GM23248 (cell line): ENCODE measurements at regions not wholly inside any gene's neighbourhood (a gene's known extent, or its start where the extent isn't known, plus 50 kb on each side); places are given as distances from the start of the nearest gene placed in this dataset.

Source experiments
- DNase-seq: peaks from one replicate; pipeline ENCODE4 v3.0.0-alpha.2; 2015
- H2AFZ ChIP-seq: fragments of 200-600 bp; sonication (generic); 2 replicates; pipeline ENCODE4 v1.6.1; 2016; ENCODE audit warnings: antibody characterized with exemption
- H3F3A ChIP-seq: fragments of 200-600 bp; sonication (generic); 2 replicates; pipeline ENCODE4 v1.6.1; 2016; ENCODE audit warnings: mild to moderate bottlenecking, antibody characterized with exemption, mixed run types; ENCODE audit not compliant: insufficient read depth
- H3K27ac ChIP-seq: fragments of 200-600 bp; sonication (generic); 2 replicates; pipeline ENCODE4 v1.5.1; 2016; ENCODE audit warnings: mild to moderate bottlenecking
- H3K27me3 ChIP-seq: fragments of 200-600 bp; sonication (generic); replicated peaks from 2 replicates; pipeline ENCODE4 v1.6.1; 2016; ENCODE audit warnings: mild to moderate bottlenecking; ENCODE audit not compliant: insufficient read depth
- H3K36me3 ChIP-seq: fragments of 200-600 bp; sonication (generic); 2 replicates; pipeline ENCODE4 v1.6.1; 2016; ENCODE audit warnings: low read depth, mild to moderate bottlenecking
- H3K4me1 ChIP-seq: fragments of 200-600 bp; sonication (generic); 2 replicates; pipeline ENCODE4 v1.6.1; 2016; ENCODE audit warnings: mild to moderate bottlenecking; ENCODE audit not compliant: insufficient read depth
- H3K4me2 ChIP-seq: fragments of 200-600 bp; sonication (generic); one replicate; pipeline ENCODE4 v1.6.1; 2016; ENCODE audit warnings: mild to moderate bottlenecking; ENCODE audit not compliant: unreplicated experiment
- H3K4me3 ChIP-seq: fragments of 200-600 bp; sonication (generic); 2 replicates; pipeline ENCODE4 v1.5.1; 2016; ENCODE audit warnings: mild to moderate bottlenecking
- H3K79me2 ChIP-seq: fragments of 200-600 bp; sonication (generic); 2 replicates; pipeline ENCODE4 v1.6.1; 2016; ENCODE audit warnings: mild to moderate bottlenecking; ENCODE audit not compliant: insufficient read depth
- H3K9ac ChIP-seq: fragments of 200-600 bp; sonication (generic); 2 replicates; pipeline ENCODE4 v1.6.1; 2016; ENCODE audit warnings: mild to moderate bottlenecking
- H3K9me2 ChIP-seq: fragments of 200-600 bp; sonication (generic); 2 replicates; pipeline ENCODE4 v1.6.1; 2016; ENCODE audit warnings: mixed run types, mild to moderate bottlenecking, moderate library complexity; ENCODE audit not compliant: insufficient read depth
- H3K9me3 ChIP-seq: fragments of 200-600 bp; sonication (generic); one replicate; pipeline ENCODE4 v1.6.1; 2017; ENCODE audit warnings: low read depth
- H4K20me1 ChIP-seq: fragments of 200-600 bp; sonication (generic); 2 replicates; pipeline ENCODE4 v1.6.0; 2016; ENCODE audit not compliant: insufficient read depth
- EZH2 ChIP-seq: fragments of 200-600 bp; sonication (generic); IDR thresholded peaks from 2 replicates; pipeline ENCODE4 v1.6.1; 2018; ENCODE audit warnings: antibody characterized with exemption, mild to moderate bottlenecking; ENCODE audit not compliant: insufficient read depth, poor library complexity, severe bottlenecking
- EZH2phosphoT487 ChIP-seq: fragments of 200-600 bp; sonication (generic); IDR thresholded peaks from 2 replicates; pipeline ENCODE4 v1.6.1; 2018; ENCODE audit warnings: antibody characterized with exemption, moderate library complexity, mild to moderate bottlenecking, low read depth; ENCODE audit not compliant: insufficient read depth
- WGBS, 2 experiments: methylation state at CpG; one replicate each; pipeline ENCODE4 v1.1.6; 2015 to 2017; ENCODE audit warnings: low lambda C conversion rate in 2 of 2, low coverage in 1 of 2; ENCODE audit errors: missing lambda C conversion rate in 2 of 2; 5-methylcytosine and 5-hydroxymethylcytosine counted together
- in situ Hi-C: fragments of 300-500 bp; cut with MboI; formaldehyde crosslinking; loops from 2 replicates; pipeline ENCODE4 v1.15.0; 2020

DNA sequence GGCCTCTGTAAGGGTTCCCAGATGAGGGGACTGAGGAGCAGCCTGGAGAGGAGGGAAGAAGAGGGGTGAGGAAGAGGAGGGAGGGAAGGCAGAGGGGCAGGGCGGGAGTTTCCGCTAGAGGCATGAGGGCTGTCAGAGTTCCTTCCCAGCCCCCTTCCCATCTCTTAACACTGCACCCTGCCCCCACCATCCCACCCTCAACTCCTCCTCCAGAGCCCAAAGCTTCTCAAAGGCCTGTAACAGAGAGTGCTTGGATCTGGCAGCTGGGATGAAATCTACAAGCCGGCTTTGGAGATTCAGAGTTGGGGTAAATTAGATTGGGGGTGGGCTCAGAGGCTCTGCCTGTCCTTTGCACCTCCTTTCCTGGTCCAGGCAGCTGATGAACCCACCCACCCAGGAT is 57.3 kb upstream of the DLX4 start:
- Histone ChIP-seq H3K79me2 (no peaks in the 10 kb centered on the region), H4K20me1 (no peaks in the 10 kb centered on the region), H3K4me1 (peaks cover 12% of the 10 kb centered on the region; the same call in 1 of the 2 replicates), H3K4me2 (no peak overlapping the region), H2AFZ (no peak overlapping the region), H3K27me3 (peaks cover 9% of the 10 kb centered on the region), H3F3A (no peaks in the 10 kb centered on the region; the same call in 1 of the 2 replicates), H3K9ac (no peak overlapping the region), H3K36me3 (no peaks in the 10 kb centered on the region), H3K27ac (no peak overlapping the region), H3K9me2 (no peaks in the 10 kb centered on the region), H3K9me3 (no peaks in the 10 kb centered on the region), H3K4me3 (no peak overlapping the region)
- in situ Hi-C loops, result no loop called here
- WGBS, 2 experiments, result 93 to 100% methylated on average over 1 to 3 of the region's 3 CpGs
- TF ChIP-seq EZH2 (no peak), EZH2phosphoT487 (no peak)
- DNase-seq, result no peak

DNA sequence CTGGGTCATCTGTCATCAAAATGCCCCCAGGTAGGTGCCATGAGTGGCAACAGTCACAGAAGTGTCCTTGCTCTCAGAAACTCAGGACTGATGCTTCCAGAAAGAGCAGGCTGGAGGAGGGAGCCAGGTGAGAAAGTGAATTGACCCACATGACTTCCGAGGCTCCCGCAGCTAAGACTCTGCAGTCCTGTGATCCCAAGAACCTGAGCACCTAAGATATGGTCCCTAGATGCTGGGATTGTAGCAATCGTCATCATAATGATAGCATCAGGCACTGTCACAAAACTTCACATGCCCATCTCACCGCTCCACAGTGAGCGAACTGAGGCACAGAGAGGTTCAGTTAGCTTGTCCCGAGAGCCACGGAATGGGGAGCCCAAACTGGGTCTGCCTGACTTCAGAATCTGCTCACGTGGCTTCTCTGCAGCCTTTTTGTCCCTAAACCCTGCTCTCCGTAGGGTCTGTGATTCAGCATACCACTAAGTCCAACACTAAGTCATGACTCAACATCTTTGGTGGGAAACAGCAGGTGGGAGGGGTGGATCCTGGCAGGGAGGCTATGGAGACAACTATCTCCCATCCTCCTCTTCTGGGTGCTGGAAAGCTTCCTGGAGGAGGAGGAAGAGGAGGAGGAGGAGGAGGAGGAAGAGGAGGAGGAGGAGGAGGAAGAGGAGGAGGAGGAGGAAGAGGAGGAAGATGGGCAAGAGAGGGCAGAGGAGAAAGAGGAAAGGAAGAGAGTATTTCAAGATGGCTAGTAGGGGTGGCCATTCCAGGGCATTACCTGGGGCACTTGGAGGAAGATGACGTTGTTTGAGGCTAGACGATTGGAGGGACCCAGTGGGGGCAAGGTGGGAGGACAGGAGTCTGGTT is 55.5 kb upstream of the DLX4 start:
- Histone ChIP-seq H3K27ac (no peak overlapping the region), H3K9me3 (no peaks in the 10 kb centered on the region), H3K4me3 (no peak overlapping the region), H3K4me1 (peaks cover 12% of the 10 kb centered on the region; the same call in 1 of the 2 replicates), H3K9ac (no peak overlapping the region), H4K20me1 (no peaks in the 10 kb centered on the region), H2AFZ (no peak overlapping the region), H3K27me3 (peaks cover 9% of the 10 kb centered on the region), H3K4me2 (no peak overlapping the region), H3K9me2 (no peaks in the 10 kb centered on the region), H3K79me2 (no peaks in the 10 kb centered on the region), H3F3A (no peaks in the 10 kb centered on the region; the same call in 1 of the 2 replicates), H3K36me3 (no peaks in the 10 kb centered on the region)
- peak; percentile 87 for DNase-seq
- TF ChIP-seq EZH2phosphoT487, result no peak
- WGBS, 2 experiments, result 70 to 74% methylated on average over 11 of the region's 11 CpGs
- in situ Hi-C loops, result no loop called here

DNA sequence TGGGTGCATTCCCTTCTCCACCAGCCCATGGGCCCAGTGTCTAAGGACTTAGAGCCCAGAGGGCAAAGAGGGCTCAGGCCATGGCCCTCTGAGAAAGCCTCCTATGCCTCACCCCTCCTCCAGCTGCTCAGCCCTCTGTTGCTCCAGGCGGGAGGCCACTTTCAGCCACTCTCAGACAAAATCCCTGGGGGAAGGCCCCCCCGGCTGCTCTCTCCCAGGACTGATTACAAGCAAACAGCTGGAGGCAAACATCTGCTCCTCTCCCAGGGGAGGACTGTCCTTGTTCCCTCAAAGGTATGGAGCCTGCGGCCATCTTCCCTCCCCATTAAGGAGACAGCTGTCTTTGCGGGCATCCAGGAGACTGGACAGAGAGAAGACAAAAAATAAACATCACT is 54.9 kb upstream of the DLX4 start:
- Histone ChIP-seq H3F3A (no peaks in the 10 kb centered on the region; the same call in 1 of the 2 replicates), H3K27me3 (peaks cover 9% of the 10 kb centered on the region), H2AFZ (no peak overlapping the region), H3K27ac (no peak overlapping the region), H3K9ac (no peak overlapping the region), H3K79me2 (no peaks in the 10 kb centered on the region), H3K4me2 (no peak overlapping the region), H4K20me1 (no peaks in the 10 kb centered on the region), H3K36me3 (no peaks in the 10 kb centered on the region), H3K9me2 (no peaks in the 10 kb centered on the region), H3K4me1 (peaks cover 12% of the 10 kb centered on the region; the same call in 1 of the 2 replicates), H3K4me3 (no peak overlapping the region), H3K9me3 (no peaks in the 10 kb centered on the region)
- in situ Hi-C loops, result no loop called here
- no peak for DNase-seq
- TF ChIP-seq EZH2phosphoT487 (no peak), EZH2 (no peak)
- 46 to 51% methylated on average over 4 of the region's 4 CpGs for WGBS, 2 experiments

DNA sequence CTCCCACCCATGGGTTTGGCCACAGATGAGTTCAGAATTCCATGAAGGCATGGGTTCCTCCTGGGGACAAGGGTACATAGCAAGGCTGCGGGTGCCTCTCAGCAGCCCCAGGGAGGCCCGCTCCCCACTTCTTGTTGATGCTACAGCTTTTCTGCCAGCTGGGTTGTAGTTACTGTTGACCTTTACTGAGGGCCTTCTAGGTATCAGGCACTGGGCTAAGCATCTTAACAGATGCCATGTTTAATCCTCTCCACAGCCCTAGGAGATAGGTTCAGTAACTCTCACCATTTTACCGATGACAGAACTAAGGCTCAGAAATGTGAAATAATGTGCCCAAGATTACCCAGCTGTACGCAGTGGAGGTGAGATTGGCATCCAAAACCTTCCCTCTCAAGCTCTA is 54.3 kb upstream of the DLX4 start:
- in situ Hi-C loops, result no loop called here
- Histone ChIP-seq H3F3A (no peaks in the 10 kb centered on the region; the same call in 1 of the 2 replicates), H2AFZ (no peak overlapping the region), H3K36me3 (no peaks in the 10 kb centered on the region), H3K9me3 (no peaks in the 10 kb centered on the region), H3K27me3 (peaks cover 4% of the 10 kb centered on the region), H3K9ac (no peak overlapping the region), H3K4me2 (no peak overlapping the region), H3K4me1 (peaks cover 12% of the 10 kb centered on the region; the same call in 1 of the 2 replicates), H3K27ac (no peak overlapping the region), H4K20me1 (no peaks in the 10 kb centered on the region), H3K79me2 (no peaks in the 10 kb centered on the region), H3K9me2 (no peaks in the 10 kb centered on the region), H3K4me3 (no peak overlapping the region)
- TF ChIP-seq EZH2phosphoT487, result no peak
- TF ChIP-seq EZH2, result no peak
- WGBS, 2 experiments, result 87 to 91% methylated on average over 4 of the region's 4 CpGs
- no peak for DNase-seq
